NCI-H226 (cell line): ENCODE measurements at regions not wholly inside any gene's neighbourhood (a gene's known extent, or its start where the extent isn't known, plus 50 kb on each side); places are given as distances from the start of the nearest gene placed in this dataset.

ENCODE experiments used
- DNase-seq: peaks from one replicate; pipeline ENCODE4 v3.0.0-alpha.2; 2015

GRCh38 chr15:69931156-69931555 is 166.6 kb downstream of the TLE3 start:
- no peak for DNase-seq

GRCh38 chr15:69934607-69935006 is 163.1 kb downstream of the TLE3 start:
- DNase-seq: no peak

GRCh38 chr15:69939513-69940440 is 157.9 kb downstream of the TLE3 start:
- DNase-seq: no peak

- DNase-seq: no peak
Measured at GRCh38 chr15:69940441-69941300, 157.0 kb downstream of the TLE3 start.

GRCh38 chr15:69941301-69941605 is 156.5 kb downstream of the TLE3 start:
- no peak for DNase-seq

GRCh38 chr15:69941706-69942495 is 155.8 kb downstream of the TLE3 start:
- no peak for DNase-seq

- no peak for DNase-seq
Measured at GRCh38 chr15:69943637-69944036, 154.1 kb downstream of the TLE3 start.

GRCh38 chr15:69945729-69946128 is 152.0 kb downstream of the TLE3 start:
- DNase-seq: no peak

- DNase-seq: no peak
Measured at GRCh38 chr15:69946870-69947269, 150.8 kb downstream of the TLE3 start.

GRCh38 chr15:69947394-69947793 is 150.3 kb downstream of the TLE3 start:
- DNase-seq: no peak

GRCh38 chr15:69949485-69949884 is 148.2 kb downstream of the TLE3 start:
- DNase-seq: no peak

GRCh38 chr15:69951256-69951897 is 146.3 kb downstream of the TLE3 start:
- DNase-seq: no peak

GRCh38 chr15:69951898-69952555 is 145.7 kb downstream of the TLE3 start:
- no peak for DNase-seq

- DNase-seq: no peak
Measured at GRCh38 chr15:69953051-69953450, 144.7 kb downstream of the TLE3 start.

GRCh38 chr15:69953816-69954215 is 143.9 kb downstream of the TLE3 start:
- DNase-seq: no peak

GRCh38 chr15:69954666-69955065 is 143.1 kb downstream of the TLE3 start:
- no peak for DNase-seq

- no peak for DNase-seq
Measured at GRCh38 chr15:69955240-69955894, 142.3 kb downstream of the TLE3 start.

GRCh38 chr15:69956417-69956816 is 141.3 kb downstream of the TLE3 start:
- no peak for DNase-seq

- DNase-seq: no peak
Measured at GRCh38 chr15:69957175-69957574, 140.5 kb downstream of the TLE3 start.

- no peak for DNase-seq
Measured at GRCh38 chr15:69958496-69959084, 139.1 kb downstream of the TLE3 start.

- DNase-seq: no peak
Measured at GRCh38 chr15:69962561-69962960, 135.2 kb downstream of the TLE3 start.
